ENCODE measurements at regions not wholly inside any gene's neighbourhood (a gene's known extent, or its start where the extent isn't known, plus 50 kb on each side); places are given as distances from the start of the nearest gene placed in this dataset.
"Not testable (repeated sequence)": the region's sequence is repeated elsewhere in the genome, so short reads cannot be mapped to it uniquely, and the experiment has no call there.

GRCh38 chr5:145658435-145658834, 176.7 kb downstream of the PRELID2 start:
- no peak for DNase-seq
- no peak overlapping the region for H3K4me3 ChIP-seq (ENCODE audit: low read length)
- no peaks in the 10 kb centered on the region for H3K4me1 ChIP-seq (ENCODE audit: control insufficient read depth, insufficient read depth, low read length)
- no peak overlapping the region for H3K27ac ChIP-seq (ENCODE audit: low read length)
- H3K27me3 ChIP-seq (ENCODE audit: control insufficient read depth, insufficient read depth, low read length), result no peaks in the 10 kb centered on the region
- H3K9me3 ChIP-seq (ENCODE audit: control insufficient read depth, low read depth, low read length), result no peaks in the 10 kb centered on the region
- no CpG with 5 or more reads among the region's 3 CpGs for WGBS (ENCODE audit: insufficient coverage, low lambda C conversion rate)
- H3K36me3 ChIP-seq (ENCODE audit: control insufficient read depth, insufficient read depth, low read length), result no peaks in the 10 kb centered on the region

GRCh38 chr5:145652700-145653099, 182.4 kb downstream of the PRELID2 start:
- not testable (repeated sequence) for H3K4me3 ChIP-seq (ENCODE audit: low read length); H3K27ac ChIP-seq (ENCODE audit: low read length); H3K9me3 ChIP-seq (ENCODE audit: control insufficient read depth, low read depth, low read length); H3K27me3 ChIP-seq (ENCODE audit: control insufficient read depth, insufficient read depth, low read length); H3K36me3 ChIP-seq (ENCODE audit: control insufficient read depth, insufficient read depth, low read length); DNase-seq; H3K4me1 ChIP-seq (ENCODE audit: control insufficient read depth, insufficient read depth, low read length)
- no CpG with 5 or more reads among the region's 3 CpGs for WGBS (ENCODE audit: insufficient coverage, low lambda C conversion rate)

DNA sequence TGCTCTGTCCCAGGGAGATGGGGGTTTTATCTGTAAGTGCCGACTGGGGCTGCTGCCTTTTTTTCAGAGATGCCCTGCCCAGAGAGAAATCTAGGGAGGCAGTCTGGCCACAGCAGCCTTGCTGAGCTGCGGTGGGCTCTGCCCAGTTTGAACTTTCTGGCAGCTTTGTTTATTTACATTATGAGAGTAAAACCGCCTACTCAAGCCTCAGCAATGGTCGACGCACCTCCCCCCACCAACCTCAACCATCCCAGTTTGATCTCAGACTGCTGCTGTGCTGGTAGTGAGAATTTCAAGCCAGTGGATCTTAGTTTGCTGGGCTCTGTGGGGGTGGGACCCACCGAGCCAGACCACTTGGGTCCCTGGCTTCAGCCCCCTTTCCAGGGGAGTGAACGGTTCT, 188.0 kb downstream of the PRELID2 start:
- not testable (repeated sequence) for H3K9me3 ChIP-seq (ENCODE audit: control insufficient read depth, low read depth, low read length); H3K4me3 ChIP-seq (ENCODE audit: low read length); H3K36me3 ChIP-seq (ENCODE audit: control insufficient read depth, insufficient read depth, low read length); H3K4me1 ChIP-seq (ENCODE audit: control insufficient read depth, insufficient read depth, low read length); H3K27me3 ChIP-seq (ENCODE audit: control insufficient read depth, insufficient read depth, low read length); H3K27ac ChIP-seq (ENCODE audit: low read length); DNase-seq
- WGBS (ENCODE audit: insufficient coverage, low lambda C conversion rate), result no CpG with 5 or more reads among the region's 7 CpGs

- not testable (repeated sequence) for H3K4me3 ChIP-seq (ENCODE audit: low read length); H3K27ac ChIP-seq (ENCODE audit: low read length); H3K9me3 ChIP-seq (ENCODE audit: control insufficient read depth, low read depth, low read length); DNase-seq; H3K4me1 ChIP-seq (ENCODE audit: control insufficient read depth, insufficient read depth, low read length); H3K36me3 ChIP-seq (ENCODE audit: control insufficient read depth, insufficient read depth, low read length); H3K27me3 ChIP-seq (ENCODE audit: control insufficient read depth, insufficient read depth, low read length)
- WGBS (ENCODE audit: insufficient coverage, low lambda C conversion rate), result no CpG with 5 or more reads among the region's 1 CpG
Observed at GRCh38 chr5:145643214-145643613, 191.9 kb downstream of the PRELID2 start.

DNA sequence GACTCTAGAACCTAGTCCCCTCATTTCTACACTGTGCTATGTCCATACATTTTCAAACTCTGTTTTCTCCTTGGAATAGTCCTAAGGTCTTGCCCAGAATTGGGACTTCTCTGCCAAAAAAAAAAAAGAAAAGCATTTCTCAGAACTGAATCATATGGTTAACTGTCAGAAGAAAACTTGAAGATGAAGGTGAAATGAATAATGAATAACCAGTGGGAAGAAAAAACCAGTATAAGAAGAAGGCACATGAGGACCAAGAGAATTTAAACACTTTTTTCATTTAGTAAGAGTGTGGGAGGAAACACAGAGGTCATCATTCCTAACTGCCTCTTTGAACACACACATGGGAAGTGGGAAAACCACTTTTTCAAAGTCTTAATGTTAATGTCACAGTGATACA, 197.7 kb downstream of the PRELID2 start:
- H3K4me1 ChIP-seq (ENCODE audit: control insufficient read depth, insufficient read depth, low read length), result no peaks in the 10 kb centered on the region
- H3K9me3 ChIP-seq (ENCODE audit: control insufficient read depth, low read depth, low read length), result peaks cover 7% of the 10 kb centered on the region
- no peak overlapping the region for H3K4me3 ChIP-seq (ENCODE audit: low read length)
- H3K27ac ChIP-seq (ENCODE audit: low read length), result no peak overlapping the region
- no peak for DNase-seq
- H3K27me3 ChIP-seq (ENCODE audit: control insufficient read depth, insufficient read depth, low read length), result no peaks in the 10 kb centered on the region
- H3K36me3 ChIP-seq (ENCODE audit: control insufficient read depth, insufficient read depth, low read length), result no peaks in the 10 kb centered on the region

GRCh38 chr5:145636371-145636770, 198.8 kb downstream of the PRELID2 start:
- no peaks in the 10 kb centered on the region for H3K36me3 ChIP-seq (ENCODE audit: control insufficient read depth, insufficient read depth, low read length)
- H3K4me1 ChIP-seq (ENCODE audit: control insufficient read depth, insufficient read depth, low read length), result no peaks in the 10 kb centered on the region
- H3K27ac ChIP-seq (ENCODE audit: low read length), result no peak overlapping the region
- H3K27me3 ChIP-seq (ENCODE audit: control insufficient read depth, insufficient read depth, low read length), result no peaks in the 10 kb centered on the region
- H3K9me3 ChIP-seq (ENCODE audit: control insufficient read depth, low read depth, low read length), result peaks cover 7% of the 10 kb centered on the region
- no peak for DNase-seq
- no peak overlapping the region for H3K4me3 ChIP-seq (ENCODE audit: low read length)

DNA sequence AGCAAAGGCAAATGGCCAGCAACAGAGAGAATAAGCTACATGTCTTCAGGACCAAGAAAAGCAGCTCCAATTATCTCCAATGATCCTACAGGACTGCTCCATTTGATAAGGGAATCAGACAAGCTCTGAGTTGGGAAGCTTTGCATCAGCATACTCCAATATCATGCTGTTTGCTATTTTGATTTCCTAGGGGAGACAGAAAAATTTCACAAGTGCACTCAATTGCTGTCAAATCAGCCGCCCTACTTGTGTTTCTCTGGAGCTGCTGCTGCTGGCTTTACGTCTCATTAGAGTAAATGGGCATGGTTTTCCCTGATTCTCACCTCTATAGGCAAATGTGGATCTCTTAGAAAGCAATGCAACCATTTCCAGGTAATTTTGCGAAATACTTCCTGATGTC, 201.7 kb downstream of the PRELID2 start:
- no peak overlapping the region for H3K27ac ChIP-seq (ENCODE audit: low read length)
- WGBS (ENCODE audit: insufficient coverage, low lambda C conversion rate), result no CpG with 5 or more reads among the region's 3 CpGs
- no peaks in the 10 kb centered on the region for H3K36me3 ChIP-seq (ENCODE audit: control insufficient read depth, insufficient read depth, low read length)
- DNase-seq, result no peak
- H3K4me1 ChIP-seq (ENCODE audit: control insufficient read depth, insufficient read depth, low read length), result no peaks in the 10 kb centered on the region
- no peak overlapping the region for H3K4me3 ChIP-seq (ENCODE audit: low read length)
- no peaks in the 10 kb centered on the region for H3K9me3 ChIP-seq (ENCODE audit: control insufficient read depth, low read depth, low read length)
- H3K27me3 ChIP-seq (ENCODE audit: control insufficient read depth, insufficient read depth, low read length), result no peaks in the 10 kb centered on the region

DNA sequence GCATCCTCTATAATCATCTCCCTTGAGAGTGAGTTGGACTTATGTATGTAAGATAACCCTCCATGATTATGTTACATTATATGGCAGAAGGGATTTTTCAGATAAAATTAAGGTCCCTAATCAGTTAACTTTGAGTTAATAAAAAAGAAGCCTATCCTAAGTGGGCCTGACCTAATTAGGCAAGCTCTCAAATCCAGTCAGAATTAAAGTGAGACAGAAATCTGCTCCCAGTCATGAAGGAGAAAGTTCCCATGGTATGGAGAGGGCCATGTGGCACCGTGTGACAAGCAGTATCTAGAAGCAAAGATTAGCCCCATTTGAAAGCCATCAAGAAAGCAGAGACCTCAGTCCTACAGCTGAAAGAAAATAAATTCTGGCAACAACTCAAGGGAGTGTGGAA, 202.4 kb downstream of the PRELID2 start:
- no peak overlapping the region for H3K27ac ChIP-seq (ENCODE audit: low read length)
- DNase-seq, result no peak
- H3K9me3 ChIP-seq (ENCODE audit: control insufficient read depth, low read depth, low read length), result no peaks in the 10 kb centered on the region
- H3K4me3 ChIP-seq (ENCODE audit: low read length), result no peak overlapping the region
- H3K4me1 ChIP-seq (ENCODE audit: control insufficient read depth, insufficient read depth, low read length), result no peaks in the 10 kb centered on the region
- no peaks in the 10 kb centered on the region for H3K36me3 ChIP-seq (ENCODE audit: control insufficient read depth, insufficient read depth, low read length)
- no peaks in the 10 kb centered on the region for H3K27me3 ChIP-seq (ENCODE audit: control insufficient read depth, insufficient read depth, low read length)
- WGBS (ENCODE audit: insufficient coverage, low lambda C conversion rate), result no CpG with 5 or more reads among the region's 1 CpG

DNA sequence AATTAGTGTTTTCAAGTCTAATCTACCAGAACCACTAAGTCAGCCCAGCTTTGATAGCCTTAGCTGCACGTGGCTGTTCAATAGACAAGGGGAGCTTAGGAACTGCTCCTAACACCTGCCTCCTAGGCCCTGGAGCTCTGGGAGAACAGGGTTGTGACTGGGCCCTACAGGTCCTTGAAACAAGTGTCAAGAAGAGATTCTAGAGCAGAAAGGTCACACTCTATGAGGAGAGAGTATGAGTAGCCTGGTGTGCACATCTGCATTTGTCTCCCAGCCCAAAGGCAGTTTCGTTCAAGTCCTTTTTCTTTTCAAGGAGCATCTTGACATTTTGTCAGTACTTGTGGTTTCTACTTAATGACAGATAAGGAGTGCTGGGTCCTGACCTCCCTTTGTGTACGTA, 206.1 kb downstream of the PRELID2 start:
- no peak for DNase-seq
- Histone ChIP-seq H3K9me3 (ENCODE audit: control insufficient read depth, low read depth, low read length) (no peaks in the 10 kb centered on the region), H3K27ac (ENCODE audit: low read length) (no peak overlapping the region), H3K36me3 (ENCODE audit: control insufficient read depth, insufficient read depth, low read length) (no peaks in the 10 kb centered on the region), H3K4me3 (ENCODE audit: low read length) (no peak overlapping the region), H3K27me3 (ENCODE audit: control insufficient read depth, insufficient read depth, low read length) (no peaks in the 10 kb centered on the region), H3K4me1 (ENCODE audit: control insufficient read depth, insufficient read depth, low read length) (no peaks in the 10 kb centered on the region)
- WGBS (ENCODE audit: insufficient coverage, low lambda C conversion rate), result no CpG with 5 or more reads among the region's 3 CpGs

DNA sequence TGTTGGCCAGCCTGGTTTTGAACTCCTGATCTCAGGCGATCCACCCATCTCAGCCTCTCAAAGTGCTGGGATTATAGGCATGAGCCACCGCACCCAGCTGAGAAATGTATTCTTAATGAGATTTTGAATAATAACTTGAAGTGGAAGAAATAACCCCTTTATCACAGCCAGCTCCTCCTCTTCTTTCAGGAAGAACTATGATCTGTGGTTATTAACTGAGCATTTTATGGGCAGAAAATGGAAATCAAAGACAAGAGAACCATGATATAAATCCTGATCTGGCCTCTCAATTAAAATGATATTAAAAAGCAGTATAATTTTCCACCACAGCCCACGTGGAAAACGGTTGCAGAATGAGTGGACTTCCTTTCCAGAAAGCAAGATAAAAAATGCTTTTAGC, 206.6 kb downstream of the PRELID2 start:
- Histone ChIP-seq H3K36me3 (ENCODE audit: control insufficient read depth, insufficient read depth, low read length) (no peaks in the 10 kb centered on the region), H3K27ac (ENCODE audit: low read length) (no peak overlapping the region), H3K27me3 (ENCODE audit: control insufficient read depth, insufficient read depth, low read length) (no peaks in the 10 kb centered on the region), H3K4me3 (ENCODE audit: low read length) (no peak overlapping the region), H3K4me1 (ENCODE audit: control insufficient read depth, insufficient read depth, low read length) (no peaks in the 10 kb centered on the region), H3K9me3 (ENCODE audit: control insufficient read depth, low read depth, low read length) (peaks cover 5% of the 10 kb centered on the region)
- no peak for DNase-seq
- no CpG with 5 or more reads among the region's 4 CpGs for WGBS (ENCODE audit: insufficient coverage, low lambda C conversion rate)

DNA sequence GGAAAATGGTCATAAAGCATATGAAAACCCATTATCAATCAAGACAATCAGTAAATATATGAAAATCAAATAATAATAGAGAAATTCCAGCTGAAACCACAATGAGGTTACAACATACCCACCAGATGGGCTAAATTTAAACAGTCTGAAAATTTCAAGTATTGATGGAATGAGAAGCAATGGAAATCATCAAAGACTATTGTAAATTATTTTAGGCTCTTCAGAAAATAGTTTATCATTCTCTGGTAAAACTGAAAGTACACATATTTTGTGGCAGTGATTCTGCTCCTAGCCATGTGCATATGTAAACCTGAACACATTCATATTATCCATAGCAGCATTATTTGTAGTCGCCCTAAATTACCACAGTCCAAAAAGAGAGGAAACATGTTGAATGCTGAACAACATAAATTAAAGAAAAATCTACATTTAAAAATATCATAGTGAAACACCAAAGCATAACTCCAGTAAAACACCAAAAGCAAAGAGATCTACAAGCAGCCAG, 215.3 kb downstream of the PRELID2 start:
- Histone ChIP-seq H3K4me1 (ENCODE audit: control insufficient read depth, insufficient read depth, low read length) (no peaks in the 10 kb centered on the region), H3K27ac (ENCODE audit: low read length) (no peak overlapping the region), H3K9me3 (ENCODE audit: control insufficient read depth, low read depth, low read length) (peaks cover 19% of the 10 kb centered on the region), H3K36me3 (ENCODE audit: control insufficient read depth, insufficient read depth, low read length) (no peaks in the 10 kb centered on the region), H3K27me3 (ENCODE audit: control insufficient read depth, insufficient read depth, low read length) (no peaks in the 10 kb centered on the region), H3K4me3 (ENCODE audit: low read length) (no peak overlapping the region)
- DNase-seq, result no peak
- no CpG with 5 or more reads among the region's 1 CpG for WGBS (ENCODE audit: insufficient coverage, low lambda C conversion rate)
